Breast epithelium (tissue), 3 donors: ENCODE measurements at regions not wholly inside any gene's neighbourhood (a gene's known extent, or its start where the extent isn't known, plus 50 kb on each side); places are given as distances from the start of the nearest gene placed in this dataset.

Experiments used
- POLR2A ChIP-seq: fragments of 450-650 bp; IDR thresholded peaks from one replicate; pipeline ENCODE4 v1.6.1; 2016; ENCODE audit warnings: antibody characterized with exemption, mild to moderate bottlenecking, moderate library complexity
- POLR2AphosphoS5 ChIP-seq, 3 donors: sonication (generic); formaldehyde crosslinking; IDR thresholded peaks; one replicate each; pipeline ENCODE4 v1.6.1; 2017; ENCODE audit warnings: antibody characterized with exemption in 3 of 3
- TF ChIP-seq, protein P1 (sequence below), 3 donors: fragments of 450-650 bp; IDR thresholded peaks; one replicate each; pipeline ENCODE4 v1.5.1; 2016 to 2017; ENCODE audit warnings: antibody characterized with exemption in 3 of 3, mild to moderate bottlenecking in 3 of 3, moderate library complexity in 3 of 3

- no peak for TF ChIP-seq POLR2A
- TF ChIP-seq, protein P1, sequence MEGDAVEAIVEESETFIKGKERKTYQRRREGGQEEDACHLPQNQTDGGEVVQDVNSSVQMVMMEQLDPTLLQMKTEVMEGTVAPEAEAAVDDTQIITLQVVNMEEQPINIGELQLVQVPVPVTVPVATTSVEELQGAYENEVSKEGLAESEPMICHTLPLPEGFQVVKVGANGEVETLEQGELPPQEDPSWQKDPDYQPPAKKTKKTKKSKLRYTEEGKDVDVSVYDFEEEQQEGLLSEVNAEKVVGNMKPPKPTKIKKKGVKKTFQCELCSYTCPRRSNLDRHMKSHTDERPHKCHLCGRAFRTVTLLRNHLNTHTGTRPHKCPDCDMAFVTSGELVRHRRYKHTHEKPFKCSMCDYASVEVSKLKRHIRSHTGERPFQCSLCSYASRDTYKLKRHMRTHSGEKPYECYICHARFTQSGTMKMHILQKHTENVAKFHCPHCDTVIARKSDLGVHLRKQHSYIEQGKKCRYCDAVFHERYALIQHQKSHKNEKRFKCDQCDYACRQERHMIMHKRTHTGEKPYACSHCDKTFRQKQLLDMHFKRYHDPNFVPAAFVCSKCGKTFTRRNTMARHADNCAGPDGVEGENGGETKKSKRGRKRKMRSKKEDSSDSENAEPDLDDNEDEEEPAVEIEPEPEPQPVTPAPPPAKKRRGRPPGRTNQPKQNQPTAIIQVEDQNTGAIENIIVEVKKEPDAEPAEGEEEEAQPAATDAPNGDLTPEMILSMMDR (IDR thresholded peaks at IDR 0.05), result no peak
- no peak for TF ChIP-seq POLR2AphosphoS5 (IDR thresholded peaks at IDR 0.05)
These were observed 596.7 kb downstream of the SATB2 start for GRCh38 chr2:198861080-198861479.
